ENCODE measurements at regions not wholly inside any gene's neighbourhood (a gene's known extent, or its start where the extent isn't known, plus 50 kb on each side); places are given as distances from the start of the nearest gene placed in this dataset.

DNA sequence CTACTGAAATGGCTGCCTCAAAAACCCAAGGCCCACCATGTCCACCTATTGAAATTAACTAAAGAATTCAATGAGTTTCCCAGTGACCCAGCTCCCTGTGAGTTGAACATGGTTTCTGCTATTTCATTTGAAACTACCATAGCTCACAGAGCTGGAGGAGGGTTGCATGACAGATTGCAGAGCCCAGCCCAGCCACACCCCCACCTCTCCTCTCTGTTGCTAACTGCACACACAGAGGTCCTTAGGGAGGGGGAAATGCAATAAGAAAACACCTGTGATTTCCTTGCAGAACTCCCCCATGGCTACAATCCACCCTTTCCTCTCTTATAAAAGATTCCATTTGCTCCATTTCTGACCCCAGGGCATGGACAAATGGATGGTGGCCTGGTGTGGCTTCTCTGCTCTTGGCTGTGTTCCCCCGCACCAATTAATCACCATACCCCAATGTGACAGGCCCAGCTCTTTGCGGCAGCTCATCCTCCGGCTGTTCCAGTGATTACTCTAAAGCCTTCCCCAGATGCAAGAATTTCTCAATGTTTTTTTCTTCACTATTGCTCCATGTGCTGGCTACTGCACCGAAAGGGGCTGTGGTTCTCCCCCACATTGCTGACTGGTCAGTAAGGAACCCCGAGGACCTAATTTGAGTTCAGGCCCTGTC is 208.4 kb upstream of the KBTBD8 start (continued):
- no peak for TF ChIP-seq CHD7 (IDR thresholded peaks at IDR 0.05; ENCODE audit: insufficient replicate concordance, low read length)
- no peak for TF ChIP-seq BCL11A (IDR thresholded peaks at IDR 0.05; ENCODE audit: low read depth in 2 of 2, low read length in 2 of 2)
- TF ChIP-seq POU5F1 (IDR thresholded peaks at IDR 0.05; ENCODE audit: low read depth, low read length), result no peak
- no peak for TF ChIP-seq RFX5 (IDR thresholded peaks at IDR 0.05; ENCODE audit: borderline replicate concordance, low read depth, low read length)
- no peak for TF ChIP-seq BACH1 (IDR thresholded peaks at IDR 0.05; ENCODE audit: low read length)
- TF ChIP-seq PHF8 (conservative IDR thresholded peaks at IDR 0.05; ENCODE audit: low read depth, low read length), result no peak
- TF ChIP-seq SUZ12 (IDR thresholded peaks at IDR 0.05; ENCODE audit: low read length), result no peak
- no peak for TF ChIP-seq FOSL1 (IDR thresholded peaks at IDR 0.05; ENCODE audit: insufficient read depth, low read depth, low read length)
- TF ChIP-seq CREB1 (IDR thresholded peaks at IDR 0.05), result no peak
- TF ChIP-seq E2F6 (IDR thresholded peaks at IDR 0.05), result no peak
- no peak for TF ChIP-seq SIX5 (IDR thresholded peaks at IDR 0.05; ENCODE audit: low read depth, low read length)

Measured in H1 (cell line).